ENCODE measurements at regions not wholly inside any gene's neighbourhood (a gene's known extent, or its start where the extent isn't known, plus 50 kb on each side); places are given as distances from the start of the nearest gene placed in this dataset.
"Not testable (repeated sequence)": the region's sequence is repeated elsewhere in the genome, so short reads cannot be mapped to it uniquely, and the experiment has no call there.

DNA sequence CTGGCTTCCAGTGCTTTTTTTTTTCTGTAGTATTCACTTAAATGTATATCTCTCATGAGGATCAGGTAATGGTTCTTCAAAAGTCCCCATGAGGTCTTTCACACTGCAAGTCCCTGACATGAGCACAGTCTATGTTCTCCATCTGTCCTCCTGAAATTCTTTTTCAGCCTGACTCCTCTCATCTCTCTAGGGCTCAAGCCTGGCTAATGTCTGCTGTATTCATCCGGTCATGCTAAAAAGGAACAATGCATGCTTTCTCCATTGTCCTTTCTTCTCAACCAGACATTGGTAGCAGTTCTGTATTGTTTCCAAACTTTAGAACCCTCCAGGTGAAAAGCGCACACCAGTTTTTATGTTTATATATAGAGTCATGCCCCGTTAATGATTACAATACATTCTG is 368.3 kb upstream of the OLFM3 start:
- DNase-seq (ENCODE audit: low read depth, low spot score): no peak
- no peak overlapping the region for H3K4me3 ChIP-seq (ENCODE audit: low read length)

DNA sequence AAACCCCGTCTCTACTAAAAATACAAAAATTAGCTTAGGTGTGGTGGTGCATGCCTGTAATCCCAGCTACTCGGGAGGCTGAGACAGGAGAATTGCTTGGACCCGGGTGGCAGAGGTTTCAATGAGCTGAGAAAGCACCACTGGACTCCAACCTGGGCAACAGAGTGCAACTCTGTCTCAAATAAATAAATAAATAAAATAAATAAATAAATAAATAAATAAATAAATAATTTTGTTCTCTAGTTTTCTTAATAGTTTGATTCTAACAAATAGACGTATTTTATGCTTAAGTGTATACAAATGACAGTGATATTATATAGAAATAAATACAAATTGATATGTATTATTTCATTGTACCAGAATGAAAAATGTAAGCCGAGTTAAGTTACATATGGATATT is 339.9 kb upstream of the OLFM3 start:
- no peak overlapping the region for H3K4me3 ChIP-seq (ENCODE audit: low read length)
- DNase-seq (ENCODE audit: low read depth, low spot score): no peak

DNA sequence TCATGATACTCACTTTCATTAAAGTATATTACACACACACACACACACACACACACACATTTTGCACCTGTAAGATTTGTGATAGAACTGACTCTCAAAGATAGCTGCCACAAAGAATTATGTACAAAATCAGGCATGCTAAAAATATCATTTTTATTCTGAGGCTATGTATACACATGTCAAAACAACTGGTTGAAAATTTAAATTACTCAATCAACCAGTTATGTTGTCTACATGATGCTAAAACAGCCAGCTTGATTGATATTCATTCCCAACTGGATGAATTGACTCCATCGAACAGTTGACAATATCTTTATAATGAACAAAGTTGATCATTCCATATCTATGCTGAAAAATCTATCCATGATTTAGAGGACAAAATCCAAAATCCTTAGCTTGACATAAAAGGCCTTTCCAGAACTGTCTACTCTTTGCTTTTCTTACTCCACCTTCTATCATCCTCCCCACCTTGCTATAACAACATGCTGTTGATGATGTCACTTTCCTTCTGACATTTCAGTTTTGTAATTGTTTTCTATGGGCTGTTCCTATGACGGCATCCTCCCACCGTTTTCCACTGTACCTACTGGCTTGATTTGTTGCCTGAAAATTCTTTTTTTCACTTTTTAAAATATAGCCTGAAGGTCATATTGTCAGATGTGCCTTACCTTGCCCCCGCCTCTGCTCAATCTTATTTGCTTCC is 321.5 kb upstream of the OLFM3 start:
- no peak for DNase-seq (ENCODE audit: low read depth, low spot score)
- H3K4me3 ChIP-seq (ENCODE audit: low read length): no peak overlapping the region

DNA sequence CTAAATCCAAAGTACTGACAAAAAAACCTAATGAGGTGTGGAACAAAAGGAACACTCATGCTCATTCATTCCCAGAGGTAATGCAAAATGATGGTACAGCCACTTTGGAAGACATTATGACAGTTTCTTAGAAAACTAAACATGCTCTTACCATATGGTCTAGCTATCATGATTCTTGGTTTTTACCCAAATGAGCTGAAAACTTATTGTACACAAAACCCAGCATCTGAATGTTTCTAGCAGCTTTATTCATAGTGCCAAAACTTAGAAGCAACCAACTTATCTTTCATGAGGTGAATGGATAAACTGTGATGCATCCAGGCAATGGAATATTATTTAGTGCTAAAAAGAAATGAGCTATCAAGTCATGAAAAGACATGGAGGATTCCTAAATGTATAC is 318.4 kb upstream of the OLFM3 start:
- no peak for DNase-seq (ENCODE audit: low read depth, low spot score)
- no peak overlapping the region for H3K4me3 ChIP-seq (ENCODE audit: low read length)

DNA sequence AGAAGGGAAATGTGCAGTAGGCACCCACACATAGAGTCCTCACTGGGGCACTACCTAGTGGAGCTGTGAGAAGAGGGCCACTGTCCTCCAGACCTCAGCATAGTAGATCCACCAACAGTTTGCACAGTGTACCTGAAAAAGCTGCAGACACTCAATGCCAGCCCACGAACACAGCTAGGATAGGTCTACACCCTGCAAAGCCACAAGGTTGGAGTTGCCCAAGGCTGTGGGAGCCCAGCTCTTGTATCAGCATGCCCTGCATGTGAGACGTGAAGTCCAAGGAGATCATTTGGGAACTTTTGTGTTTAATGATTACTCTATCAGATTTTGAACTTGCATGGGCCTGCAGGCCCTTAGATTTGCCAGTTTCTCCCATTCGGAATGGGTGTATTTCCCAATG is 299.4 kb upstream of the OLFM3 start:
- no peak for DNase-seq (ENCODE audit: low read depth, low spot score)
- H3K4me3 ChIP-seq (ENCODE audit: low read length): no peak overlapping the region

DNA sequence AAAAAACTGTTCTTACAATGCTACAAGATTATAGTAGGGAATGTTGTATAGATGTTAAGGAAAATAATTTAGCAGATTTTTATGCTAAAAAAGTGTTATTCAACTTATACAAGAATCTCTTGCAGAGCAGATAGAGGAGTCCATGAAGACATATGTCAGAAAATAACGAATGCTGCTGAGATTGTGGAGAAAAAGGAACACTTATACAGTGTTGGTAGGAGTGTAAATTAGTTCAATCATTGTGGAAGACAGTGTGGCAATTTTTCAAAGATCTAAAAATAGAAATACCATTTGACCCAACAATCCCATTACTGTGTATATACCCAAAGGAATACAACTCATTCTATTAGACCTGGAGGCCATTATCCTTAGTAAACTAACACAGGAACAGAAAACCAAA is 286.2 kb upstream of the OLFM3 start:
- DNase-seq (ENCODE audit: low read depth, low spot score): no peak

DNA sequence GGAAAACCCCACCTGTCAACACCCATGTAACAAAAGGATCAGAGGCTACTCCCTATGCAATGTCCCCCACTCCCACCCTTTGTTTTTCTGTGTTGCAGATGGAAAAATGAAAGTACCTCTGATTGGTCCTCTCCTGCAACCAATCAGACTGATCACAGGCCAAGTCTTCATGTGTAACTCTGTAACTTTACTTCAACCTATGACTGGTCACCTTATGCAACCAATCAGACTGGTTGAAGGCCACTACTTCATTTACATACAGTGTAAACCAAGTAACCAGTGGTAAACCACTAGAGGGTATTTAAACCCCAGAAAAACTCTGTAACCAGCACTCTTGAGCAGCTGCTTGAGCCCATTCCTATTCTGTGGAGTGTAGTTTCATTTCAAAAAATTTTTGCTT is 266.3 kb upstream of the OLFM3 start:
- H3K4me3 ChIP-seq (ENCODE audit: low read length): no peak overlapping the region
- DNase-seq (ENCODE audit: low read depth, low spot score): peak; percentile 17

More for the DNA sequence above, 286.2 kb upstream of the OLFM3 start:
- H3K4me3 ChIP-seq (ENCODE audit: low read length): no peak overlapping the region

DNA sequence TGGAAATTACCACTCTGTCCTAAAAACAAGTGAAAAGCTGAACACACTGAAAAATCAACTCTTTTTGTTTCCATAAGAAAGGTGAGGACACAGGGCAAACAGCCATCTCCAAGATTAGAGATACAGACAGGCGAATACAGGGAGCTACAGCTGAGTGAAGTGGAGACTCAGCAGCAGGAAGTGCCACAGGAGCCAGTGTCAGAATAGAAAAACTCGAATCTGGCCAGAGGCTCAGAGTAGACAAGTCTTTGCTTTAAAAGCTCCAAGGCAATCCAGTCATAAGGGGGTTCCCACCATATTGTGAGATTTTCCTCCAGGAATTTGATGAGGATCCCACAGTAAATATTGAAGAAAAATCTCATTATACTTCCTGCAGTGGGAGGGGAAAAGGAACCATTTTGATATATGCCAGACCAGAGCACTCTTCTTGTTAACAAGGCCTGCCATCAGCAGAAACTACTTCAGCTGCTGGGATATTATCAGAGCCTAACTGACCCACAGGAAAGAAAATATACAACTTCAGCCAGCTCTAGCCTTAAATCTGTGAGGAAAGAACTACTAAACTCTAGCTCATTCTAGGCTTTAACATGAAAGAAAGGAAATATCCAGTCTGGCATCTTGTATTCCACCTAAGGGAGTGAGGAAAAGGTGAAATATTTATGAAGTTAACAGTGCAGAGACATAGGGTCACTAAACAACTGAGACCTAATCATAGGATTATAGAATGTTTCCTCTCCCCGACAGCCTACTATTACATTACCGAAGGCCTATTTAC is 256.2 kb upstream of the OLFM3 start:
- no peak for DNase-seq (ENCODE audit: low read depth, low spot score)
- no peak overlapping the region for H3K4me3 ChIP-seq (ENCODE audit: low read length)

DNA sequence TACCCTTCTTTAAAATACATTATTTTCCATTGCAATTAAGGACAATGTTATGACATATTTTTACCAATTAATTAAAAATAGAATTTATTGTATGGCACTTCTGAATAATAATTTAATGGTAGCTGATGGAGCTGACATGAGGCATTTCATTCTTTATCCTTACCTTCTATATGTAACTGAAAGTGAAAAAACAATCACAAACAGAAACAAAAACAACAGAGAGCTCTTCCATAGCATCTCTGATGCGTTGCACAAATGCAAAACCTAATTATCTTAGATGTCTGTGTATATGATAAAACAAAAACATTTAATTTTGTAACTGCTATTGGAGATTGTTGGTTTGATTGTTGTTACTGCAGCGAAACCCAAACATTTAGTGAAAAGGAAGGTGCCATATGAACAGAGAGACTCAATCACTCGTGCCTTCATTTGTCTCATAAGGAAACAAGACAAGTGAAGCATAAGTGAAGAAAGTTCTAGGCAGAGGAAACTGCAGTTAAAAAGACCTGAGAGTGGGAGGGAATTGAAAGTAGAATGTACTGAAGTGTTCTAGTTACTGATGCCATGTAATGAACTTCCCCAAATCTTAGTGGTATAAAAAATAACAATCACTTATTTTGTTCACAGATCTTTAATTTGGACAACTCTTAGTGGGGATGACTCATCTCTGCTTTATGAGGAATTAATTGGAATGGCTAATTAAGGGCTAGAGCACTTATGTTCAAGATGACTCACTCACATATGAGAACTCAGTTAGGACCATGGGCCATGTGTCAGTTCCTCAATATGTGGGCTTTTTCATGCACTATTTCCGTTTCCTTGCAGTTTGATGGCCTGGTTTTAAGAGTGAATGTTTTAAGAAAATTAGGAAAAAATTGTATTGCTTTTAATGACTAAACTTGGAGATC is 245.0 kb upstream of the OLFM3 start:
- no peak for DNase-seq (ENCODE audit: low read depth, low spot score)
- no peak overlapping the region for H3K4me3 ChIP-seq (ENCODE audit: low read length)

DNA sequence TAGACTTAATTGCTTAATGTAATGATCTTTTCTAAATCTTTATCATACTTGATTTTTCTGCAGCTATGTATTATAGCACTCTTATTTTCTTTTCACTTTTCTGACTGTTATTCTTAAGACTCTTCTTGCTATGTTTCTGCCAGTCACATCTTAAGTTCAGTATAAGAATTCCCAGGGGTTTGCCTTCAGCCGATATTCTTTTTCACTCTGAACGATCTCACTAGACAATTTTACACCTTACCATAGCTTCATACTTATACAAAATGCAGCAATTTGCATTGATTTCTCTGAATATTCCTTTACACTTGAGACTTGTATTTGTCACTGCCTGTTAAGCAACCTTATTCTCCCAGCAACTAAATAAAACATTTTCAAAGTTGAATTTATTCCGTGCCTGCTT is 242.5 kb upstream of the OLFM3 start:
- no peak overlapping the region for H3K4me3 ChIP-seq (ENCODE audit: low read length)
- no peak for DNase-seq (ENCODE audit: low read depth, low spot score)

DNA sequence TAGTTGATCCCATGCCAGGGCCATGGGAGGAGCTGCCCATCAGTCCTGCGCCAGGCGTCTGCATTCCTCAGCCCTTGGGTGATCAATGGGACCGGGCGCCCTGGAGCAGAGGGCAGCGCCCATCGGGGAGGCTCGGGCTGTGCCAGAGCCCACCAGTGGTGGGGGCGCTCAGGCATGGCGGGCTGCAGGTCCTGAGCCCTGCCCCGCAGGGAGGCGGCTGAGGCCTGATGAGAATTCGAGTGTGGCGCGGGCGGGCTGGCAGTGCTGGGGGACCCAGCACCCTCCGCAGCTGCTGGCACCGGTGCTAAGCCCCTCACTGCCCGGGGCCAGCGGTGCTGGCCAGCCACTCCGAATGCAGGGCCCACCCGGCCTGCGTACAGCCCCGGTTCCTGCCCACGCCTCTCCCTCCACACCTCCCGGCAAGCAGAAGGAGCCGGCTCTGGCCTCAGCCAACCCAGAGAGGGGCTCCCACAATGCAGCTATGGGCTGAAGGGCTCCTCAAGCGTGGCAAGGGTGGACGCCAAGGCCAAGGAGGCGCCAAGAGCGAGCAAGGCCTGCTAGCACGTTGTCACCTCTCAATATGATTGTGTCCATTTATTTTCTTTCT is 238.1 kb upstream of the OLFM3 start:
- no peak for DNase-seq (ENCODE audit: low read depth, low spot score)
- H3K4me3 ChIP-seq (ENCODE audit: low read length): no peak overlapping the region

DNA sequence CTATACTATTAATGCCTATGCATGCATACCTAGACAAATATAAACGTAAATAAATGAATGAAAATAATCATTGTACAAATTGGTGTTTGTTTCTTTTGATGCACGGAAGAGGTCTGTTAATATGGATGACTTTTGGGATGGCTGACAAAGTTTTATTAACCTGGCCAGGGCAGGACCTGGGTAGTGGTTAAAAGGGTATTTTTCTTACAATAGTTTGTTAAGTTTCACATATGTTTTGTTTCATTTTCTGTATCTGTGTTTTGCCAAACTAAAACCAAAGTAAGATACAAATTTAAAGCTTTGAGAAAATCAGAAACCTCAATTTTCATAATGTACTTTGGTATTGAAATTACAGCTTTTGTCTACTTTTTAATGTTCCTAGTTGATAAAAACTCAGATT is 222.7 kb upstream of the OLFM3 start:
- no peak overlapping the region for H3K4me3 ChIP-seq (ENCODE audit: low read length)
- no peak for DNase-seq (ENCODE audit: low read depth, low spot score)

DNA sequence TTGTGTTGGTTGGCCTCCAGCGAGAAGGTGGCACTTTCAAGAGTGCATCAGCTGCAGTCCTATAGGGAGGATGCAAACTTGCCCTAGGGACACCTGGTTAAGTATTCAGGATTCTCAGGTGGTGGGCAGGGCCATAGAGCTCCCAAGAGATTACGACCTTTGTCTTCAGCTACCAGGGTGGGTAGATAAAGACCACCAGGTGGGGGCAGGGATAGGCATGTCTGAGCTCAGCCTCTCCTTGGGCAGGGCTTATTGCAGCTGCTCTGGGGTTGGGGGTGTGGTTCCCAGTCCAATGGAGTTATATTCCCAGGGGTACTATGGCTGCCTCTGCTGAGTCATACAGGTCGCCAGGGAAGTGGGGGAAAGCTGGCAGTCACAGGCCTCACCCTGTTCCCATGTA is 214.2 kb upstream of the OLFM3 start:
- H3K4me3 ChIP-seq (ENCODE audit: low read length); DNase-seq (ENCODE audit: low read depth, low spot score): not testable (repeated sequence)

DNA sequence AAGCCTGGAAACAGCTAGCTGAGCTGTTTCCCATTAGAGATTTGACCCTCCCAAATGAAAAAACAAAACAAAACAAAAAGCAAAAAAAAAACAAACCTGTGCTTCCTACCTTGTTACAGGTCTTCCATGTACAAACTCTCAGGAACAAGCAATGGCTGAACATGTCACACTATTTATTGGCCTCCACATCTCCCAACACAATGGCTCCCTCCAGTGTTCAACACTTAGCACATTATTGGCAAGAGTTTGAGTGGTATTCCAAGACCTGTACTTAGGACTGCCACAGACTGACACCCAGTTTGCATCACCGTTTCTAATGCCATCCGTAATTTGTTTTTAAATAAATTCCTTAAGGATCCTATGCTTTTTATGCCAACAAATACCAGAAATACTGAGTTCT is 195.0 kb upstream of the OLFM3 start:
- DNase-seq (ENCODE audit: low read depth, low spot score): peak; percentile 38
- no peak overlapping the region for H3K4me3 ChIP-seq (ENCODE audit: low read length)

DNA sequence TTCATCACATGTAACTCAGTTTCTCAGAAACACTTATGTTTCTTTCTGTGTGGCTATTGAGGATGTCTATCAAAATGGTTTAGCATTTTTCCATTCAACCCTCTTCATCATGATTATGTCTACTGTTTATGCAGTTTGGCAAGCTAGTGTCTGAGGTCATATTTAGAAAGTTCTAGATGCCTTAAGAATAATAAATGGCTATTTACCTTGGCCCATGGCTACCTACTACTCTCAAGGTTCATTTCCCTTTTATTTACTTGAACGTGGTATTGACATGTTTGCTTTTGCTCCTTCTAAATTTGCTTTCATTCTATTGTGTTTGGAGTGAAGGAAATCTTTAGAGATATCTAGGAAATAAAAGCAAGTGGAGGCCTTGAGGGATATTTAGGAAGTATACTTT is 193.7 kb upstream of the OLFM3 start:
- no peak overlapping the region for H3K4me3 ChIP-seq (ENCODE audit: low read length)
- DNase-seq (ENCODE audit: low read depth, low spot score): no peak

DNA sequence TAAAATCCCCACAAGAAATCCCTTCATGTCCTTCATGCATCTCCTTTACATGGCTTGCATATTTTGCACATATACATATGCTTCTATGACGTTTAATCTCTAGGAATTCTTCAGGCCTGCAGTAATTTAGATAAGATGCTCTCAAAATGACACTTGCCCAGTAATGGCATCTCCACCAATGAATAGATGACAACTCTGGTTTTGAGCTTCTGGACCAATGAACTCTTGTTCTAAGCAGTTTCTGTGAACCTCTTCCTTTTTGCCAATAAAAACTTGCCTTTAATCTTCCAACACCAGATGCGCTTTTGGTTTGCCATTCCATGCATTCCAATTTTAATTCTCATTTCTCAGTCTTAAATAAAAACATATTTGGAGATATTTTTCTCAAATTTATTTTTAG is 189.8 kb upstream of the OLFM3 start:
- no peak for DNase-seq (ENCODE audit: low read depth, low spot score)
- H3K4me3 ChIP-seq (ENCODE audit: low read length): no peak overlapping the region

DNA sequence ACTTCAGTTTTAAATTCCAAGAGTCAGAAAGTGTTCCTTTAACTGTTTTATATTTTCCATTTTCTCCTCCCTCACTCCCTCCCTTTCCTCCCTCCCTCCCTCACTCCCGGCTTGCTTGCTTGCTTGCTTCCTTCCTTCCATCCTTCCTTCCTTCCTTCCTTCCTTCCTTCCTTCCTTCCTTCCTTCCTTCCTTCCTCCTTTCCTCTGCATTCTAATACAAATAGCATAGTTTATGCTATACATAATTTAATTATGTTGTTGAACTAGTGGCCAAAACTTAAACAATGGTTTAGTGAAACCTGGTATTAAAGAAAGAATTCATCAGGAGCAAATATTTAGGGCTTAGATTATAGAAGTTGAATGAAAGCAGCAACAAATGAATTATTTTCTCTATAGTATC is 188.5 kb upstream of the OLFM3 start:
- no peak overlapping the region for H3K4me3 ChIP-seq (ENCODE audit: low read length)
- no peak for DNase-seq (ENCODE audit: low read depth, low spot score)

DNA sequence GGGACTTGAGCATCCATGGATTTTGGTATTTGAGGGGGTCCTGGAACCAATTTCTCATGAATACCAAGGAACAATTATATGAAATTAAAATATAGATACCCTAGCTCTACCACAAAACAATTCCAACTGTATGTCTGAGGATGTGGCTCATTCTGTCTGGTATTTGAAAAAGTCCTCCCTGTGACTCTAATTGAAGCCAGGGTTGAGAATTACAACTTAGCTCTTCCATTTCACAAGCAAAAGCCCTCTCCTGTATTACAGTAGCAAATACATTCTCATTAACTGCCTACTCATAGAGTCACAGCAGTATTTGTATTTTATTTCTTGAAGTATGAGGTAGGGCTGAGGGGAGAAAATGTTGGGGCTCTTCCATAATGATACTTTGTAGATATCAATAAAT is 187.8 kb upstream of the OLFM3 start:
- DNase-seq (ENCODE audit: low read depth, low spot score): no peak
- H3K4me3 ChIP-seq (ENCODE audit: low read length): no peak overlapping the region

DNA sequence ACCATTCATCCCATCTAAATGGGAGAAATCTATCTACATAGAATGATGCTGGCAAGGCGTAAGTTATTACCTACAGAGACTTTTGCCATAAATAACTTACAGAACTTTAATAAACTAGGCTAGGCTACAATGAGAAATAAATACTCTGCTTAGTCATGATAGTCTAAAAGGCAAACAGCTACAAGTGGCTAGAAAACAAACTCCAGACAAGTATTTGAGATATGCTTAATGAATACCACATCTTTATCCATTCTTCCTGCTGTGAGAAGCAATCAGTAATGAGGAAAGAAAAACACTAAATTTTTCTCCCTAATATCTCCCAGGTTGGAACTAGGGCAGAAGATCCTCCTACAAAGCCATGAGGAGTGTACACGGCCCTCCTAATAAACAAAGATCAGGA is 187.0 kb upstream of the OLFM3 start:
- DNase-seq (ENCODE audit: low read depth, low spot score): no peak
- no peak overlapping the region for H3K4me3 ChIP-seq (ENCODE audit: low read length)
